ENCODE measurements at regions not wholly inside any gene's neighbourhood (a gene's known extent, or its start where the extent isn't known, plus 50 kb on each side); places are given as distances from the start of the nearest gene placed in this dataset.

- TF ChIP-seq SIN3A (IDR thresholded peaks at IDR 0.05; ENCODE audit: borderline replicate concordance, insufficient read depth, low read length) = no peak
Measured at GRCh38 chr6:77341058-77341986, 122.0 kb downstream of the HTR1B start.

DNA sequence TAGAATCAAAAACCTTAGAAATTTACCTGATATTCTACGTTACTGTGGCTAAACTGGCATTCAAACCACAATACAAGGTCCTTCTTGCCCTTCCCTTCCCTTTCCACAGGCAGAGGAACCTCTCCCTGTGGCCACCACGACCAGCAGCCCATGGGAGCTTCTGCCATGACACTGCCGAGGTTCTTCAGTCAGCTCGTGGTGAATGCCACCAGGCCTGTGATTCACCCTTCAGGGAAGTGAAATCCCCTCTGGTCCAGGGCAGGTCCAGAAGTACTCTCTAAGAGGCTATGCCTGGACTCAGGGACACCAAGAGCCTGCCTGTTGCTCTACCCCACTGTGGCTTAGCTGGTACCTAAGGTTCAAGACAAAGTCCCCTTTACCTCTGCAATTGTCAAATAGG, 123.0 kb downstream of the HTR1B start:
- TF ChIP-seq SIN3A (IDR thresholded peaks at IDR 0.05; ENCODE audit: borderline replicate concordance, insufficient read depth, low read length) (no peak), FOXP2 (optimal IDR thresholded peaks at IDR 0.05; ENCODE audit: borderline replicate concordance, extremely low read depth, extremely low read length, insufficient read depth) (no peak), TAF1 (IDR thresholded peaks at IDR 0.05; ENCODE audit: borderline replicate concordance, insufficient read depth, low read length) (no peak), POLR2AphosphoS5 (IDR thresholded peaks at IDR 0.05; ENCODE audit: low read depth, low read length) (no peak)
- TF ChIP-seq, protein P1, sequence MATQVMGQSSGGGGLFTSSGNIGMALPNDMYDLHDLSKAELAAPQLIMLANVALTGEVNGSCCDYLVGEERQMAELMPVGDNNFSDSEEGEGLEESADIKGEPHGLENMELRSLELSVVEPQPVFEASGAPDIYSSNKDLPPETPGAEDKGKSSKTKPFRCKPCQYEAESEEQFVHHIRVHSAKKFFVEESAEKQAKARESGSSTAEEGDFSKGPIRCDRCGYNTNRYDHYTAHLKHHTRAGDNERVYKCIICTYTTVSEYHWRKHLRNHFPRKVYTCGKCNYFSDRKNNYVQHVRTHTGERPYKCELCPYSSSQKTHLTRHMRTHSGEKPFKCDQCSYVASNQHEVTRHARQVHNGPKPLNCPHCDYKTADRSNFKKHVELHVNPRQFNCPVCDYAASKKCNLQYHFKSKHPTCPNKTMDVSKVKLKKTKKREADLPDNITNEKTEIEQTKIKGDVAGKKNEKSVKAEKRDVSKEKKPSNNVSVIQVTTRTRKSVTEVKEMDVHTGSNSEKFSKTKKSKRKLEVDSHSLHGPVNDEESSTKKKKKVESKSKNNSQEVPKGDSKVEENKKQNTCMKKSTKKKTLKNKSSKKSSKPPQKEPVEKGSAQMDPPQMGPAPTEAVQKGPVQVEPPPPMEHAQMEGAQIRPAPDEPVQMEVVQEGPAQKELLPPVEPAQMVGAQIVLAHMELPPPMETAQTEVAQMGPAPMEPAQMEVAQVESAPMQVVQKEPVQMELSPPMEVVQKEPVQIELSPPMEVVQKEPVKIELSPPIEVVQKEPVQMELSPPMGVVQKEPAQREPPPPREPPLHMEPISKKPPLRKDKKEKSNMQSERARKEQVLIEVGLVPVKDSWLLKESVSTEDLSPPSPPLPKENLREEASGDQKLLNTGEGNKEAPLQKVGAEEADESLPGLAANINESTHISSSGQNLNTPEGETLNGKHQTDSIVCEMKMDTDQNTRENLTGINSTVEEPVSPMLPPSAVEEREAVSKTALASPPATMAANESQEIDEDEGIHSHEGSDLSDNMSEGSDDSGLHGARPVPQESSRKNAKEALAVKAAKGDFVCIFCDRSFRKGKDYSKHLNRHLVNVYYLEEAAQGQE (IDR thresholded peaks at IDR 0.05; ENCODE audit: insufficient read depth in 1 of 2, low read depth in 2 of 2, low read length in 2 of 2) = no peak

DNA sequence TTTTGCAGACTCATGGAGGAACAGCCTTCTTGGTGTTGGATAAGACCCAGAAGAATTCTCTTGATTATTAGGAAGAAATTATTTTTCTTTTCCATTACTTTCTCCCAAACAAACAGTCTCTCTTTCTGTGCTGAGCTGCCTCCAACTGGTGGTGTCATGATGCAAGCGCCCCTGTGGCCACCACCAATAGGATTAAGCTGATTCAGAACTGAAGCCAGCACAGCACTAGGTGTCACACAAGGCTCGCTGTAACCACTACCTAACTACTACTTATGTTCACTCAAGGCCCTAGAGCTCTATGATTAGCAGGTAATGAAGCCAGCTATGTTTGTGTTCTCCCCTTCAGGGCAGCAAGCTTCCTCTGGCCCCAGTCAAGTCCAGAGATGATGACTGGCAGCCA, 123.4 kb downstream of the HTR1B start:
- no peak for TF ChIP-seq SIN3A (IDR thresholded peaks at IDR 0.05; ENCODE audit: borderline replicate concordance, insufficient read depth, low read length)
- TF ChIP-seq, protein P1 (IDR thresholded peaks at IDR 0.05; ENCODE audit: insufficient read depth in 1 of 2, low read depth in 2 of 2, low read length in 2 of 2) = no peak
- no peak for TF ChIP-seq POLR2AphosphoS5 (IDR thresholded peaks at IDR 0.05; ENCODE audit: low read depth, low read length)
- TF ChIP-seq FOXP2 (optimal IDR thresholded peaks at IDR 0.05; ENCODE audit: borderline replicate concordance, extremely low read depth, extremely low read length, insufficient read depth) = no peak
- TF ChIP-seq TAF1 (IDR thresholded peaks at IDR 0.05; ENCODE audit: borderline replicate concordance, insufficient read depth, low read length) = no peak

- TF ChIP-seq TAF1 (IDR thresholded peaks at IDR 0.05; ENCODE audit: borderline replicate concordance, insufficient read depth, low read length) = no peak
- TF ChIP-seq POLR2AphosphoS5 (IDR thresholded peaks at IDR 0.05; ENCODE audit: low read depth, low read length) = no peak
- TF ChIP-seq FOXP2 (optimal IDR thresholded peaks at IDR 0.05; ENCODE audit: borderline replicate concordance, extremely low read depth, extremely low read length, insufficient read depth) = no peak
- TF ChIP-seq, protein P1 (IDR thresholded peaks at IDR 0.05; ENCODE audit: insufficient read depth in 1 of 2, low read depth in 2 of 2, low read length in 2 of 2) = no peak
- no peak for TF ChIP-seq SIN3A (IDR thresholded peaks at IDR 0.05; ENCODE audit: borderline replicate concordance, insufficient read depth, low read length)
Measured at GRCh38 chr6:77337392-77337791, 125.9 kb downstream of the HTR1B start.

- TF ChIP-seq TAF1 (IDR thresholded peaks at IDR 0.05; ENCODE audit: borderline replicate concordance, insufficient read depth, low read length) = no peak
- no peak for TF ChIP-seq POLR2AphosphoS5 (IDR thresholded peaks at IDR 0.05; ENCODE audit: low read depth, low read length)
- no peak for TF ChIP-seq SIN3A (IDR thresholded peaks at IDR 0.05; ENCODE audit: borderline replicate concordance, insufficient read depth, low read length)
- TF ChIP-seq, protein P1 (IDR thresholded peaks at IDR 0.05; ENCODE audit: insufficient read depth in 1 of 2, low read depth in 2 of 2, low read length in 2 of 2) = no peak
- TF ChIP-seq FOXP2 (optimal IDR thresholded peaks at IDR 0.05; ENCODE audit: borderline replicate concordance, extremely low read depth, extremely low read length, insufficient read depth) = no peak
Measured at GRCh38 chr6:77334093-77334492, 129.2 kb downstream of the HTR1B start.

Measured in PFSK-1 (cell line).